Mucosa of stomach (tissue), 1 donor: ENCODE measurements at regions not wholly inside any gene's neighbourhood (a gene's known extent, or its start where the extent isn't known, plus 50 kb on each side); places are given as distances from the start of the nearest gene placed in this dataset.

Experiments
- H3K27me3 ChIP-seq: one replicate; pipeline ENCODE4 v1.7.0; 2013; ENCODE audit warnings: mild to moderate bottlenecking, low read length; ENCODE audit not compliant: control insufficient read depth, insufficient read depth
- H3K36me3 ChIP-seq: one replicate; pipeline ENCODE4 v1.7.0; 2013; ENCODE audit warnings: low read length; ENCODE audit not compliant: control insufficient read depth, insufficient read depth
- H3K4me1 ChIP-seq: one replicate; pipeline ENCODE4 v1.7.0; 2013; ENCODE audit warnings: mild to moderate bottlenecking, low read length; ENCODE audit not compliant: control insufficient read depth, insufficient read depth
- H3K4me3 ChIP-seq: one replicate; pipeline ENCODE4 v1.7.0; 2013; ENCODE audit warnings: low read length
- H3K9ac ChIP-seq: one replicate; pipeline ENCODE4 v1.7.0; 2013; ENCODE audit warnings: mild to moderate bottlenecking, low read length, moderate library complexity
- H3K9me3 ChIP-seq: one replicate; pipeline ENCODE4 v1.7.0; 2013; ENCODE audit warnings: mild to moderate bottlenecking, low read length, moderate library complexity; ENCODE audit not compliant: control insufficient read depth
- donor health status: Pancreatic carcinoma.

DNA sequence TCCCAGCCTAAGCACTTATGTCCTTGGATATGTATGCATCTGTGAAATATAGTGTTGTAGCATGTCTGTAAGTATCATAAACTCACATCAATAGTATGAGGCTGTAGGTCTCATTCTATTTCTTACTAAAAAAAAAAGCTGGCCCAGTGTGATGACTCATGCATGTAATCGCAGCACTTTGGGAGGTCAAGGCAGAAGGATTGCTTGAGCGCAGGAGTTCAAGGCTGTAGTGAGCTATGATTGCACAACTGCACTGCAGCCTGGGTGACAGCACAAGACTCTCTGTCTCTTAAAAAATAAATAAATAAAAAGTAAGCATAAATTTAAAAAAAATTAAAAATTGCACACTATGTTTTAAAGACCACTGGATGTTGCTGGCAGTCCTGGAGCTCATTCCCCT is 79.1 kb upstream of the SPATA13 start:
- Histone ChIP-seq H3K36me3 (no peaks in the 10 kb centered on the region), H3K9ac (no peak overlapping the region), H3K4me1 (peaks cover 34% of the 10 kb centered on the region), H3K9me3 (no peaks in the 10 kb centered on the region), H3K27me3 (no peaks in the 10 kb centered on the region), H3K4me3 (no peak overlapping the region)

DNA sequence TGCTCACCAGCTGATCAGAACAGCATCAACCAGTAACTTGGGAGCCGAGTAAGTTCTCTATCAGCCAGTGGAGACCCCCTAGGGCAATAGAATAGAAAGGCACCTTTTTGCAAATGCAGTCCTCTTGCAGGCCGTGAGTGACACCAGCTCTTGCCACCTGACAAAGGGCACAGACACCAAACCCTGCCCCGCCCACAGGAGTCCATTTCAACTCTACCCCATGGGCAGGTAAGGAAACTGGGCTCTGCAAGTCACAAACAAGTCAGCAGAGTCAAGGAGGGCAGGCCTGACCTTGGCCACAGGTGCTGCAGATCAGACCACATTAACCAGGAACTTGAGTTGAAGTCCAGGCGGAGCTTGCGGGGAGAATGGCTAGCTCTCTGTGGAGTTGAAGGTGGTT is 77.4 kb upstream of the SPATA13 start:
- Histone ChIP-seq H3K36me3 (no peaks in the 10 kb centered on the region), H3K4me3 (no peak overlapping the region), H3K9me3 (no peaks in the 10 kb centered on the region), H3K27me3 (no peaks in the 10 kb centered on the region), H3K9ac (no peak overlapping the region), H3K4me1 (peaks cover 39% of the 10 kb centered on the region)

GRCh38 chr13:24083722-24084421 is 76.6 kb upstream of the SPATA13 start:
- H3K9ac ChIP-seq, result no peak overlapping the region
- no peaks in the 10 kb centered on the region for H3K36me3 ChIP-seq
- H3K4me1 ChIP-seq, result peaks cover 45% of the 10 kb centered on the region
- H3K27me3 ChIP-seq, result no peaks in the 10 kb centered on the region
- no peaks in the 10 kb centered on the region for H3K9me3 ChIP-seq
- H3K4me3 ChIP-seq, result no peak overlapping the region

DNA sequence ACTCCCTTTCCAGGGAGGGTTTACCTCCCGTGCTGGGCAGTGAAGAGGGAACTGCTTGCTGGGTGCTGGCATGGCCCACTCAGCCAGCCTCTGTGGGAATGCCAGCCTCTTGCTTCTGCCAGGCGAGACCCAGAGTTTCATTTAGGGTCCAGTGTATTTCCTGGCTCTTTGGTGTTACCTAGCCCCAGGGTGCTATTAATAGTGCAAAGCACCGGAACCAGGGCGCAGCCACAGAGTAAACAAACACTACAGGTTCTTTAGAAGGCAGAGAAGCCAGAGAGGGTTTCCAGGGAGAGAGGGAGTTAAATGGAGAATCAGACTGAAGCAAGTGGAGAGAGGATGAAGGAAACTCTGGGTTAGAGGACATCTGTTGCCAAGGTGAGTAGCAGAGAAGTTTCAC is 74.9 kb upstream of the SPATA13 start:
- Histone ChIP-seq H3K36me3 (no peaks in the 10 kb centered on the region), H3K9ac (peak overlapping the region; percentile 57), H3K27me3 (no peaks in the 10 kb centered on the region), H3K4me3 (peak overlapping the region; percentile 47), H3K4me1 (peaks cover 45% of the 10 kb centered on the region), H3K9me3 (no peaks in the 10 kb centered on the region)

GRCh38 chr13:24086642-24087041 is 73.9 kb upstream of the SPATA13 start:
- Histone ChIP-seq H3K4me1 (peaks cover 45% of the 10 kb centered on the region), H3K4me3 (no peak overlapping the region), H3K9ac (peak overlapping the region; percentile 57), H3K9me3 (no peaks in the 10 kb centered on the region), H3K27me3 (no peaks in the 10 kb centered on the region), H3K36me3 (no peaks in the 10 kb centered on the region)

DNA sequence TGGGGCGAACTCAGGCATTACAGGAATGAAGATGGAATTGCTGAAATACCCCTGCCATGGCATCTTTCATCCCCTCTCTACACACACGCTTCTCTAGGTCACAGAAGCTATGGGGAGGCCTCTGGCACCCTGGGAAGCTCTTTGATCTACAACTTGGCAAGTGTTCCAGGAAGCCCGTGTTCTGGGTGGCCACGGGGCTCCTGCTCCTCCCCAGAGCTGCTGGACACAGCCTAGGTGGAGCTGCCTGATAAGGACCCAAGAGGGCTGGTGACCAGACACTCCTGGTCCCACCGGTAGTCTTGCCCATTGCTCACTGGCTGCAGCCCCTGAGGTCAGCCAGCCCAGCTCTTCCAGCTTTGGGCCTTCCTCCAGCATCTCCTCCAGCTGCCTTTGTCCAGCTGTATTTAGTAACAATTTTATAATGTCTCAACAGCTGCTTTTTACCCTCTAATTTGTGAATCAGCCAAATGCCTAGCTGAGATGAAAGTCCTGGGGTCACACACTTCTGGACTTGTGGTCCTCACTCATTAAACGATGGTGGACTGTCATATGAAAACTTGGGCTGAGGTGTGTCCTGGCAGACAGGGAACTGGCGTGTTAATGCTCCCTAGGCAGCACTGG is 72.8 kb upstream of the SPATA13 start:
- no peak overlapping the region for H3K4me3 ChIP-seq
- H3K4me1 ChIP-seq, result peaks cover 45% of the 10 kb centered on the region
- no peak overlapping the region for H3K9ac ChIP-seq
- H3K27me3 ChIP-seq, result no peaks in the 10 kb centered on the region
- no peaks in the 10 kb centered on the region for H3K36me3 ChIP-seq
- H3K9me3 ChIP-seq, result no peaks in the 10 kb centered on the region

DNA sequence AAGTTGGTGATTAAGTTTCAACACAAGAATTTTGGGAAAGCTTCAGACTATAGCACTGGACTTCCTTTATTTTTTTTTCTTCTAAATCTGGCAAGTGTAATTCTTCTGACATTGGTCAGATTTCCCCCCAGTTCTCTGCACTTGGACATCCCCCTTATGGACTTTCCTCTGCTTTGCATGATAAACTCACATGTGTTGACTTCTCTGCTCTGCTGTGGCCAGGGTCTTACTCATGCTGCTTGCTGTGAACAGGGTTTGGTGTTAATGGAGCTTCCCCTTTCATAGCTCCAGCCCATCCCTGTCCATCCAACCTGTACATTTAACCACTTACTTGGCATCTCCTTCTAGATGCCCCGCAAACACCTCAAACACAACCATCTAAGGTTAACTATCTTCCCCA is 70.5 kb upstream of the SPATA13 start:
- Histone ChIP-seq H3K4me3 (no peak overlapping the region), H3K9ac (no peak overlapping the region), H3K4me1 (peaks cover 38% of the 10 kb centered on the region), H3K36me3 (no peaks in the 10 kb centered on the region), H3K27me3 (no peaks in the 10 kb centered on the region), H3K9me3 (no peaks in the 10 kb centered on the region)

DNA sequence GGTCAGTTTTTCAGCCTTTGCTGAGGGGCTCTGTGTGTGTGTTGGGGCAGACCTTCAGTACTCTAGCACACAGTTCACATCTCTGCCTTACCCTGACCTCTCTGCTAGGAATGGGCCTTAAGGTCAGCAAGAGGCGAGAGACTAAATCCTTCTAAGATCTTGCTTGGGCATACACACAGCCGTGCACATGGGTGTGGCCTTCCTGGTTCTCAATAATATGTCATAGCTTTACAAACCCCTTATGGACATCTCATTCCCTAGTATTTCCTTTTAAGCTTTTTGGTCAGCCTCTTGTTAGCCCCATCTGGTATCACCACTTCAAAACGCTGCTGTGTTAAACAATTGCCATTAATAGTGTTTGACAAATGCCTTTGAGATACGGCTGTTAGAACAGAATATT is 69.4 kb upstream of the SPATA13 start:
- H3K9me3 ChIP-seq, result no peaks in the 10 kb centered on the region
- peaks cover 27% of the 10 kb centered on the region for H3K4me1 ChIP-seq
- no peaks in the 10 kb centered on the region for H3K27me3 ChIP-seq
- no peak overlapping the region for H3K4me3 ChIP-seq
- H3K36me3 ChIP-seq, result no peaks in the 10 kb centered on the region
- no peak overlapping the region for H3K9ac ChIP-seq

DNA sequence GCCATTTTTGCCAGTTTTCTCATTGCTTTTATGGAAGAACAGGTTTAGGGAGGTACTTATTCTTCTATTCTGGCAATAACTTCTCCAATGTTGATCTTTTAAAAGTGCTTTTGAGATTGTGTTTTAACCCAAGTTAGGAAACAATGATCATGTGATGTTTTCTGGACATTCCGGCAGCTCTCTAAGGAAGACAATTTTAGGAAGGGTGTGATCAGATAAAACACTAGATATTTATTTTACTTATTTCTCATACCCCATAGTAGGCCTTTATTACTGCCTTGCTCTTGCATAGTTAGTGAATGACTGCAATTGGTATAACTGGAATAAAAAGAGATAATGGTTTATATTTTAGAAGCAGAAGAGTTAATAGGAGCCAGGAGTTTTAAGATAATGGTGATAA is 68.4 kb upstream of the SPATA13 start:
- Histone ChIP-seq H3K36me3 (no peaks in the 10 kb centered on the region), H3K4me3 (no peak overlapping the region), H3K27me3 (no peaks in the 10 kb centered on the region), H3K4me1 (peaks cover 23% of the 10 kb centered on the region), H3K9me3 (no peaks in the 10 kb centered on the region), H3K9ac (no peak overlapping the region)

- Histone ChIP-seq H3K36me3 (no peaks in the 10 kb centered on the region), H3K27me3 (no peaks in the 10 kb centered on the region), H3K9me3 (no peaks in the 10 kb centered on the region), H3K9ac (no peak overlapping the region), H3K4me1 (peaks cover 13% of the 10 kb centered on the region), H3K4me3 (no peak overlapping the region)
Observed at GRCh38 chr13:24093047-24093446, 67.5 kb upstream of the SPATA13 start.

- Histone ChIP-seq H3K27me3 (no peaks in the 10 kb centered on the region), H3K4me1 (peaks cover 6% of the 10 kb centered on the region), H3K9me3 (no peaks in the 10 kb centered on the region), H3K36me3 (no peaks in the 10 kb centered on the region), H3K9ac (peak overlapping the region; percentile 33), H3K4me3 (no peak overlapping the region)
Observed at GRCh38 chr13:24096659-24097058, 63.9 kb upstream of the SPATA13 start.

DNA sequence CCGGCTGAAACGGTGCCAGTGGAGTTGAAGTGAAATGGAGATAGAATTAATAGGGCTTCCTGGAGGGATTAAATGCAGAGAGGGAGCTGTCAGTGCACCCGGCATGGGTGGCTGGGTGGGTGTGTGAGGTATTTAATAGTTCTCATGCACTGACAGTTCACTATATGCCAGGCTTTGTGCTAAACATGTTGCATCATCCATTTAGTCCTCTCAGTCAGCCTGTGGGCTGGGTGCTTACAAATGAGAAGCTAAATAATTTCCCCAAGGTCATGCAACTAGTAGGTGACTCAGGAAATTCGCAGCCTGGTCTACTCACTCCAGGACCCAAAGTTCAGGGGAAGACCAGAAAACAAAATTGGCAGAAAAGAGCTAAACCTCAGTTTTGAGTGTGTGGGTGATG is 63.5 kb upstream of the SPATA13 start:
- no peaks in the 10 kb centered on the region for H3K9me3 ChIP-seq
- H3K36me3 ChIP-seq, result no peaks in the 10 kb centered on the region
- peak overlapping the region; percentile 33 for H3K9ac ChIP-seq
- H3K4me3 ChIP-seq, result no peak overlapping the region
- H3K4me1 ChIP-seq, result peaks cover 6% of the 10 kb centered on the region
- H3K27me3 ChIP-seq, result no peaks in the 10 kb centered on the region
